ENCODE measurements at regions not wholly inside any gene's neighbourhood (a gene's known extent, or its start where the extent isn't known, plus 50 kb on each side); places are given as distances from the start of the nearest gene placed in this dataset.
A peak's percentile ranks its signal among the peaks of the same experiment; 100 is the strongest.
"Not testable (repeated sequence)": the region's sequence is repeated elsewhere in the genome, so short reads cannot be mapped to it uniquely, and the experiment has no call there.

DNA sequence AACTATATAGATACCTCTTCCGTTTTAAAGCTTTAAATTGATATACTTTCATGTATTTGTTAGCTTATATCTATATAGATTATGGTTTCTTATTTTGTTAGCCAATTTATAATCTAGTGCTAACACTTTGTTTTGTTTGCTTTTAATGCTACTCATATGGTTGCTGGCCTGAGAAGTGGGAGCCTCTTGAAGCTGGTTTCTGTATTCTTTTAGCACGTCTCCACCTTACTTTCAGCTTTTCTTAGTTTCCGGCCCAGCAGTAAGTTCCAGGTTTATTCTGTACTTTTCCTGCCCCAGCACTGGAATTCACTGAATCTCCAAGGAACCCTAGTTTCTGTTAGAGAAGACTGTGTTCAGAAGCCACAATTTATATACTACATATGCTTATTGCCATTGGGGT, 458.9 kb downstream of the PRR16 start:
- no peak for FAIRE-seq

- FAIRE-seq, result no peak
Measured at GRCh38 chr5:120926471-120926870, 462.4 kb downstream of the PRR16 start.

- peak; percentile 91 for FAIRE-seq
Measured at GRCh38 chr5:120927950-120928530, 463.9 kb downstream of the PRR16 start.

GRCh38 chr5:120932480-120932879, 468.4 kb downstream of the PRR16 start:
- no peak for FAIRE-seq

DNA sequence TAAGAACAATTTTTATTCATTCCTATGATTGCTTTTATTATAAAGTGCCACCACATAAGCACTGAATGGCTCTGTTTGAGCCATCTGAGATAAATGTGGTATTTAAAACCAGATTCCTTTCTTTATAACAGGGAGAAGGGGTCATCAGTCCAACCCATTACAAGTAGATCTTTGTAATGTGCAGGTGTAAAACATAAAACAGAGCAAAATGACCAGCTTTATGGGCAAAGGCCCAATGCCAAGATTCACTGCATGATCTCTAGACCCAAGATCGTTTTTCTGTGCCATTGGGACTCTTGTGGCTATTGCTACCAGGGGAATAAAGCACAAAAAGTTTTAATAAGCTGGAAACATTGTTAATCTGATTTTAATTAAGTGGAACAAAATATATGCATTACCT, 469.9 kb downstream of the PRR16 start:
- no peak for FAIRE-seq

DNA sequence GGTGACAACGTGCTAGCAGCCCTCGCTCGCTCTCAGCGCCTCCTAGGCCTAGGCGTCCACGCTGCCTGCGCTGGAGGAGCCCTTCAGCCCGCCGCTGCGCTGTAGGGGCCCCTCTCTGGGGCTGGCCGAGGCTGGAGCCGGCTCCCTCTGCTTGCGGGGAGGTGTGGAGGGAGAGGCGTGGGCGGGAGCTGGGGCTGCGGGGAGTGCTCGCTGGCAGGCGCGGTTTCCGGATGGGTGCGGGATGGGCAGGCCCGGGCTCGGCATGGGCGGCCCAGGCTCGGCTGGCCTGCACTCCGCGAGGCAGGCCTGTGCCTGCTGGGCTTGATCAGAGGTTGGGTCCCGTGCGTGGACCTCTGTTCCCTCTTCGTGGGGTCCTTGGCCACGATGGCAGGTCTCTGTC, 472.6 kb downstream of the PRR16 start:
- FAIRE-seq, result no peak

DNA sequence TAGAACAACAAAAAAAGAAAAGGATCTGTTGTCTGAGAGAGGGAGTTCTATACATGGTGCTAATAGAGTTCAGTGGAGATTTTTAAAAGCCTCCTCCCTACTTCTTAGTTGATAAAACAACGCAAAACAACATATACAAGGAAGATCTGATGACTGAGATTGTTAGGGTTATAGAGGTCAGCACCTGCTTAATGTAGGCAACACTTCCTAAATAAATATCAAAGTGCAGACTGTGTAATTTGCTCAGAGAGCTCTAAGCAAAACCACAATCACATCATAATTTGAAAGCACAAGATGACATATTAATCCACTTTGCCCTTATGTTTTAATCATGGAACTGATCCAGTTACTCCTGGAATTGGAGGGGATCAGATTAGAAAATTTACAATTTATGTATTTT, 474.5 kb downstream of the PRR16 start:
- peak; percentile 38 for FAIRE-seq

DNA sequence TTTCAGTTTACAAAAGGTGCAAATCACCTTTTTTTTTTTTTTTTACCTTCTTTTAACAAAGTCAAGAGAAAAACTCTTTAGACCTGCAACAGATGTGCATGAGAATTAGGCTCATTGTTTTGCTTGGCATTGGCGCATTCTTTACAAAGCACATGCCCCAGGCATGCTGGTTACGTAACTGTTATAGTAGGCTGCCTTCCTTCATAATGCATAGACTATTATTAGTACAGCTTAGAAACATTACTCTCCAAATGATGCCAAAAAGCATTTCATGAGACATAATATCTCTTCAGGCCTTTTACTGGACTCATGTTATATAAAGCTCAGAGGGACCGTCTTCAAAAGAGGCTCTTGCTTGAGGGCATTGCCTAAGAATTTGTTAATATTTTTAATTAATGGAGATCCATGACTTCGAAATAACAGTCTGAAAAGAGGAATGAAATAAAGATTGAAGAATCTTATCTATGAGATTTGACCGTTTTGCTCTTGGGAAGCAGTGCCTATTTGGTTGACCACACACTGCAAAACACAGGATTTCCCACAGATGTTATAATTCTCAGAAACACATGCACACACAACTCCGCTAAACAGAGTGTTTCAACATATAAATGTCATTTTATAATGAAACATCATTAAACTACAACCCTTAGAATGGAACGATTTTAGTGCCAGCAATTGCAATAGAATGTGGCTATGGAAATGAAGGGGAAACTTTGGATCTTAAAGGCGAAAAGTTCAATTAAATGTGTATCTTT, 478.7 kb downstream of the PRR16 start:
- no peak for FAIRE-seq

DNA sequence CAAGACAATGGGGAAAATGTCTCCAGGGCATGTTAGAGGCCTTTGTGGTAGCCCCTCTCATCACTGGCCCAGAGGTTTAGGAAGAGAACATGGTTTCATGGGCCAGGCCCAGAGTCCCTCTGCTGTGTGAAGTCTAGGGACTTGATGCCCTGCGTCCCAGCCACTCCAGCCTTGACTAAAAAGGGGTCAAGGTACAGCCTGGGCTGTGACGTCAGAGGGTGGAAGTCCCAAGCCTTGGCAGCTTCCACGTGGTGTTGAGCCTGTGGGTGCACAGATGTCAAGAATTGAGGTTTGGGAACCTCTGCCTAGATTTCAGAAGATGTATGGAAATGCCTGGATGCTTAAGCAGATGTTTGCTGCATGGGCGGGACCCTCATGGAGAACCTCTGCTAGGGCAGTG, 485.5 kb downstream of the PRR16 start:
- FAIRE-seq, result not testable (repeated sequence)

- FAIRE-seq, result not testable (repeated sequence)
Measured at GRCh38 chr5:120953445-120953844, 489.3 kb downstream of the PRR16 start.

GRCh38 chr5:120954255-120954654, 490.2 kb downstream of the PRR16 start:
- FAIRE-seq, result no peak

- FAIRE-seq, result no peak
Measured at GRCh38 chr5:120955795-120956194, 491.7 kb downstream of the PRR16 start.

DNA sequence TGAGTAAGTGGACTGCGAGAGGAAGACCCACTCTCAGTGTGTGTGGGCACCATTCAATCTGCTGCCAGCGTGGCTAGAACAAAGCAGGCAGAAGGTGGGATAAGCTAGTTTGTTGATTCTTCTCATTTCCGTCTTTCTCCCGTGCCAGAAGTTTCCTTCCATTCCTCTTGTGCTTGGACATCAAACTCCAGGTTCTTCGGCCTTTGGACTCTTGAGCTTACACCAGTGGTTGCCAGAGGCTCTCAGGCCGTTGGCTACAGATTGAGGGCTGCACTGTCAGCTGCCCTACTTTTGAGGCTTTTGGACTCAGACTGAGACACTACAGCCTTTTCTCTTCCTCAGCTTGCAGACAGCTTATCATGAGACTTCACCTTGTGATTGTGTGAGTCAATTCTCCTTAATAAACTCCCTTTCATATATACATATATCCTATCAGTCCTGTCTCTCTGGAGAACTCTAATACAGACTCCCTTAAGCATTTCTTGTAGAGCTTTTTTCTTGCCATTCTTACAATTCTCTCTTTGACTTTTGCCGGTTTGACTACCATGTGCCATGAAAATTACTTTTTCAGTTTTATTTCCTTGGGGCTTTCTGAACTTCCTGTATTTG, 494.9 kb downstream of the PRR16 start:
- no peak for FAIRE-seq

GRCh38 chr5:120960510-120960909, 496.4 kb downstream of the PRR16 start:
- no peak for FAIRE-seq

DNA sequence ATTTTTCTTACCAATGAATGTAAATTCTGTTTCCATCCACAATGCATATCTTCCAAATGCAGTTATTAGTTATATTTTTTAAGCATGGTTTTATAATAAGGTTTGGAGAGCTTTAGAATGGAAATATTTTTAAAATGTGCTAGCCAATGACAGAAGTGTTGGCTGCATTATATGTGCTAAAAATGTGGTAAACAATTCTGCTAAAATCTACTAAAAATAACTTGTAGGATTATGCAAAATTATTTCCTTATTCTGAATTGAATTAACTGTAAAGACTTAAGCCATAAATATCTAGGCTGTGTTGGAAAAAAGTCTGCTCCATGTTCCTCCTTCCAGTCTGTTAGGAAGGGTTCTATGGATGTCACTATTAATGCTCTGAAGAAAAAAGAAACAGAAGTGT, 503.3 kb downstream of the PRR16 start:
- no peak for FAIRE-seq

- FAIRE-seq, result no peak
Measured at GRCh38 chr5:120974690-120975089, 510.6 kb downstream of the PRR16 start.

GRCh38 chr5:120982351-120982750, 518.3 kb downstream of the PRR16 start:
- no peak for FAIRE-seq

- no peak for FAIRE-seq
Measured at GRCh38 chr5:120985526-120985925, 521.4 kb downstream of the PRR16 start.

GRCh38 chr5:120988491-120988890, 524.4 kb downstream of the PRR16 start:
- FAIRE-seq, result no peak

- FAIRE-seq, result no peak
Measured at GRCh38 chr5:120988941-120989340, 524.8 kb downstream of the PRR16 start.

DNA sequence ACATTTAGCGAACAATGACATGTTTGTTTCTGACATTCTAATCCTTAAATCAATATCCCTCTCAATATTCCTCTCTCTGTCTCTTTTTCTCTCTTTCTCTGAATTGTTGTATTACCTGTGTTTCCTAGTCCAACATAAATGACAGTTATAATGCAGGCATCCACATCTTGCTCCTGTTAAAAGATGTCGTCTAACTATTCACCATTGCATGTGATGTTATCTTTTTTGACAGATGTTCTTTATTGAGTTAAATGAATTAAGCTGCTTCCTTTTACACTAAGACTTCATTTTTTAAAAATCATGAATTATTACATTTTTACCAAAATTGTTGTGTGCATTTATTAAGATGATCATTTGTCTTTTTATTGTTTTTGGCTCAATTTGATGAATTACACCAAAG, 527.5 kb downstream of the PRR16 start:
- FAIRE-seq, result no peak

- FAIRE-seq, result peak; percentile 36
Measured at GRCh38 chr5:120994112-120994511, 530.0 kb downstream of the PRR16 start.

DNA sequence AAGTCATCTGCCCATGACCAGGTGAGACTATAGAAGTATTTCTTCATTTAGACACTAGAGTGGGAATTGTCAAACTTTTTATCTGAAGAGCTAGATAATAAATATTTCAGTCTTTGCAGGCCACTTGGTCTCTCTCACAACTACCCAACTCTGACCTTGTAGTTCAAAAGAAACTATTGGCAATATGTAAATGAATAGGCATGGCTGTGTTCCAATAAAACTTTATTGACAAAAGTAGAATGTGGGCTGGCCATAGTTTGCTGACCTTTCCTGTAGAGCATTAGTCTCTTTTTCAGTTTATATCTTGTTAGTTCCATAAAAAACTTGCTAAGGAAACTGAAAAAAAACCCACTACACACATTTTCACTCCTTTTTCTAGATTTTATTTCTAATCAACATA, 535.5 kb downstream of the PRR16 start:
- no peak for FAIRE-seq

DNA sequence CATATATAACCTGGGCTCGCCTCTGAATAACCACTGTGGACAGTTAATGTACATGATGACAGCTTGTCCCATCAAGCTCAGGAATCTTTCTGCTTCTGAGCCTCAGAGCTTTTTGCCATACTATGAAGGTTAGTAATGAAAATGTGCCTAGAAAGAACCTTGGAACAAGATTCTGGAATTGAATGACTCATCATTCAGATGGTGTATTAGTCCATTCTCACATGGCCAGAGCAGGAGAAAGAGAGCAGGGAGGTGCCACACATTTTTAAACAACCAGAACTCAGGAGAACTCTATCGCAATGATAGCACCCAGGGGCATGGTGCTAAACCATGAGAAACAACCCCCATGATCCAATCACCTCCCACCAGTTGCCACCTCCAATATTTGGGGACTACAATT, 542.1 kb downstream of the PRR16 start:
- FAIRE-seq, result no peak

Measured in islet of Langerhans (tissue), 1 donor.